PC-9 (cell line): ENCODE measurements at regions not wholly inside any gene's neighbourhood (a gene's known extent, or its start where the extent isn't known, plus 50 kb on each side); places are given as distances from the start of the nearest gene placed in this dataset.

Experiments used
- BruUV-seq: library from RNA; stranded (reverse); fragments of 400-500 nt; replicated peaks from 2 replicates; lab custom pipeline; 2021; lab: Mats Ljungman, UMichigan
- CTCF ChIA-PET: fragments of 300-600 bp; sonication (Branson Sonifier 250); formaldehyde crosslinking; loops from one replicate; lab custom pipeline; 2022; ENCODE audit warnings: antibody characterized with exemption; lab: Charles Lee
- POLR2A ChIA-PET: fragments of 300-600 bp; sonication (Branson Sonifier 250); formaldehyde crosslinking; loops from one replicate; lab custom pipeline; 2022; ENCODE audit warnings: antibody characterized with exemption; ENCODE audit not compliant: unreplicated experiment; lab: Charles Lee
- DNase-seq, 2 experiments: peaks; one replicate each; pipeline versions ENCODE4 v3.0.0 to v3.0.0-alpha.2; 2015 to 2022; ENCODE audit warnings: mixed read lengths in 1 of 2
- H2AFZ ChIP-seq: fragments of 200-600 bp; sonication (generic); 2 replicates; pipeline ENCODE4 v1.8.1; 2017; ENCODE audit warnings: antibody characterized with exemption
- H3F3A ChIP-seq: fragments of 200-600 bp; sonication (generic); 2 replicates; pipeline ENCODE4 v1.8.1; 2017; ENCODE audit warnings: antibody characterized with exemption, mild to moderate bottlenecking, low read depth; ENCODE audit not compliant: insufficient read depth
- H3K27ac ChIP-seq: fragments of 200-600 bp; sonication (generic); 2 replicates; pipeline ENCODE4 v1.6.1; 2016; ENCODE audit warnings: mixed run types
- H3K27me3 ChIP-seq: fragments of 200-600 bp; sonication (generic); 2 replicates; pipeline ENCODE4 v1.6.1; 2016; ENCODE audit warnings: low read depth, mixed run types; ENCODE audit not compliant: insufficient read depth
- H3K36me3 ChIP-seq: fragments of 200-600 bp; sonication (generic); 2 replicates; pipeline ENCODE4 v1.6.1; 2016; ENCODE audit warnings: low read depth, mixed run types
- H3K4me1 ChIP-seq: fragments of 200-600 bp; sonication (generic); replicated peaks from 2 replicates; pipeline ENCODE4 v1.6.1; 2016; ENCODE audit warnings: mixed run types; ENCODE audit not compliant: insufficient read depth
- H3K4me2 ChIP-seq: fragments of 200-600 bp; sonication (generic); 2 replicates; pipeline ENCODE4 v1.6.1; 2017; ENCODE audit warnings: mixed run types
- H3K4me3 ChIP-seq: fragments of 200-600 bp; sonication (generic); 2 replicates; pipeline ENCODE4 v1.6.1; 2016; ENCODE audit warnings: mixed run types
- H3K79me2 ChIP-seq: fragments of 200-600 bp; sonication (generic); 2 replicates; pipeline ENCODE4 v1.6.1; 2017; ENCODE audit warnings: low read depth, mixed run types
- H3K9me2 ChIP-seq: fragments of 200-600 bp; sonication (generic); 2 replicates; pipeline ENCODE4 v1.8.1; 2017; ENCODE audit warnings: mild to moderate bottlenecking; ENCODE audit not compliant: insufficient read depth
- H3K9me3 ChIP-seq: fragments of 200-600 bp; sonication (generic); 2 replicates; pipeline ENCODE4 v1.8.1; 2016; ENCODE audit warnings: low read depth; ENCODE audit not compliant: insufficient read depth
- H4K20me1 ChIP-seq: fragments of 200-600 bp; sonication (generic); 2 replicates; pipeline ENCODE4 v1.8.1; 2017; ENCODE audit not compliant: insufficient read depth
- CTCF ChIP-seq: fragments of 200-600 bp; sonication (generic); conservative IDR thresholded peaks from 2 replicates; pipeline ENCODE4 v1.6.1; 2017; ENCODE audit warnings: mixed run types, antibody characterized with exemption, mild to moderate bottlenecking, moderate library complexity
- EZH2 ChIP-seq: fragments of 200-600 bp; sonication (generic); IDR thresholded peaks from 2 replicates; pipeline ENCODE4 v1.8.0; 2017; ENCODE audit warnings: antibody characterized with exemption, low read depth
- intact Hi-C: fragments of 100-400 bp; cut with micrococcal nuclease; formaldehyde crosslinking; loops from one replicate; pipeline ENCODE4 v1.10.0; 2022; ENCODE audit not compliant: unreplicated experiment

DNA sequence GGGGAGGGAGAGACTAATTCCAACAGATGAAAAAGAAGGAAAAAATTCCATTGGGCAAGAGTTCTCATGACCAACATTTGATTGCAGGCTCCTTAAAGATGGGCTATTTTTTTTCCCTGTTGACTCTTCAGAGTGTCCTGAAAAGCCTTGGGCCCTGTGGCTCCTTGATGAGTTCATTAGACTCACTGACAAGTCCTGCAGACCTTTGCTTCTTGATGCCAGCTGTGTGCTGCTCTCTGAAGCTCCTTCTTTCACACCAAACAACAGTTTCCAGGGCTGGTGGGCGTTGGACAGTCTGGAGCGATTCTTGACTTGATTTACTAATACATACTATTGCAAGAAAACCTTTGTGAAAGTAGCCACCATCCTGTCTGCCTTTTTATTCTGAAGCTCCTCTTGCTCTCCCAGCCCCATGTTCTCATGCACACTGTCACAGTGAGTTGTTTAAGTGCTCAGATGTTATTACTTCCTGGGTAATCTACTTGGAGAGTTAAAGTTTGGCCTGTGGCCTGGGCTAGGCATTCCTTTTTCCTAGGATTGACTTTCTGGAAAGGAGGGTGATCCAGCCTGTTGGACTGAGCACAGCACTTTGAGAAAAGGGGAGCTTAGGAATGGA, 250.3 kb downstream of the PTEN start:
- intact Hi-C loops, result no loop called here
- ChIA-PET CTCF (no interaction called here), POLR2A (no interaction called here)
- no peak for DNase-seq
- Histone ChIP-seq H3K27ac (no peak overlapping the region), H3K4me3 (no peak overlapping the region), H2AFZ (no peak overlapping the region), H3K4me1 (peaks cover 12% of the 10 kb centered on the region), H4K20me1 (no peaks in the 10 kb centered on the region), H3K36me3 (no peaks in the 10 kb centered on the region), H3K9me2 (no peaks in the 10 kb centered on the region), H3K9me3 (no peaks in the 10 kb centered on the region), H3F3A (peaks cover 5% of the 10 kb centered on the region; the same call in 1 of the 2 replicates), H3K4me2 (no peak overlapping the region), H3K79me2 (no peaks in the 10 kb centered on the region), H3K27me3 (no peaks in the 10 kb centered on the region)
- BruUV-seq, result no TSS peak
- TF ChIP-seq EZH2 (no peak), CTCF (no peak)

DNA sequence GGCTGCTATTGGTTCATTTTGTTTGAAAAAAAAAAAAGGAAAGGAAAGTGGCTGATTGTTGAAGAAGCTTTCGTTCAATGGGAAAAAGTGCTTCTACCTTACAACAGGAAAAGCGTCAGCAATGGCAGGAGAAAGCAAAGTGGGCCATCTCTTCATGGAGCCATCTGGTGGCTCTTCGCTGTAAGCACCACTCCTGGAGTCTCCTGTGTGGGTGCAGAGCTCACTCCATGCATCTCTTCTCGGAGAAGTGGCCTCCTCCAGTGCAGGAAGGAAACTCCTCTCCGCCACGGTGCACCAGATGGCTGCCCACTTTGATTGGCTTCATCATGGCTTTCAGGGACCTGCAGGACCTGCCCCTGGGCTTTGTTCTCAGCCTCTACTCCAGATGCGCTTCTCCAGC, 250.9 kb downstream of the PTEN start:
- Histone ChIP-seq H3K9me3 (no peaks in the 10 kb centered on the region), H3K4me3 (no peak overlapping the region), H3K9me2 (no peaks in the 10 kb centered on the region), H4K20me1 (no peaks in the 10 kb centered on the region), H3K27me3 (no peaks in the 10 kb centered on the region), H3K4me1 (peaks cover 12% of the 10 kb centered on the region), H3F3A (peaks cover 5% of the 10 kb centered on the region; the same call in 1 of the 2 replicates), H3K27ac (no peak overlapping the region), H3K36me3 (no peaks in the 10 kb centered on the region), H2AFZ (no peak overlapping the region), H3K4me2 (no peak overlapping the region), H3K79me2 (no peaks in the 10 kb centered on the region)
- ChIA-PET POLR2A (no interaction called here), CTCF (interaction anchor here (0.7 kb wide), 2 partner anchors 85 to 138 kb away, joined by 3 read pairs; no protein-coding TSS in a partner anchor)
- no peak for DNase-seq
- TF ChIP-seq EZH2 (no peak), CTCF (no peak)
- no TSS peak for BruUV-seq
- intact Hi-C loops, result no loop called here

DNA sequence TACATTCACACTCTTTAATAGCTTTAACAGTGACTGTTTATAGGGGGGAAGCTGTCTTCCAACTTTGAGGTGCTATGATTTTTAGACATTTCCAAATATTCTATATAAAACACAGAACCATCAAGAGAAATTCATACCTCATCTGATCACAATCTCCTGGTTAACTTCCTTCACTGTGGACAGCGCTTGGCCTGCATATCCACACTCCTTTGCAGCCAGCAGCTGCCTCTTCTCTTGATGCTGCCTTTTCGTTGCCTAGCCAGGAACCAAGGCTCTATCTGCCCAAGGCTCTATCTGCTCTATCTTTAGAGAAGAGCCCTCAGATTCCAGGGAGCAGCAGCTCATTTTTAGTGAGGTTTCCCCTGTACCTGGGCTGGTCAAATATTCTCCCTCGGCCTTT, 252.0 kb downstream of the PTEN start:
- Histone ChIP-seq H3K4me1 (peaks cover 7% of the 10 kb centered on the region), H3K36me3 (no peaks in the 10 kb centered on the region), H3K4me2 (no peak overlapping the region), H3K27ac (no peak overlapping the region), H2AFZ (no peak overlapping the region), H3K9me2 (no peaks in the 10 kb centered on the region), H3K9me3 (no peaks in the 10 kb centered on the region), H3F3A (peaks cover 5% of the 10 kb centered on the region; the same call in 1 of the 2 replicates), H3K4me3 (no peak overlapping the region), H4K20me1 (no peaks in the 10 kb centered on the region), H3K27me3 (no peaks in the 10 kb centered on the region), H3K79me2 (no peaks in the 10 kb centered on the region)
- TF ChIP-seq CTCF, result no peak
- TF ChIP-seq EZH2, result no peak
- POLR2A ChIA-PET, result no interaction called here
- intact Hi-C loops, result no loop called here
- CTCF ChIA-PET, result no interaction called here
- no TSS peak for BruUV-seq
- DNase-seq, result no peak
